ENCODE measurements at regions not wholly inside any gene's neighbourhood (a gene's known extent, or its start where the extent isn't known, plus 50 kb on each side); places are given as distances from the start of the nearest gene placed in this dataset.

DNA sequence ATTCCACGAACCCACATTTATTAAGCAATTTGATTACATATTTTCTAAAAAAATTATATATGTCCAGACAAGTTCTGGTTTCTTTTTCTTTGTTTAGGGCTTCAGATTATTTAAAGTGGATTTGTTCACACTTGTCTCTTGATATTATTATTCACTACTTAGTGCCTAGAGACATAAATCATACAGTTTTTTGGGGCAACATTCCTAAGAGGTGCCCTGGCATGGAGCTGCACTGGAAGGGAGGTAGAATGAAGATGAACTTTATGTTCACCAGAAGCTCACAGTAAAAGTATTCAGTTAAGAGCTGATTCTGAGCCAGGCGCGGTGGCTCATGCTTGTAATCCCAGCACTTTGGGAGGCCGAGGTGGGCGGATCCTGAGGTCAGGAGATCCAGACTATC, 762.7 kb upstream of the TMEFF2 start:
- Histone ChIP-seq H3K27ac (no peak overlapping the region), H3K4me3 (no peak overlapping the region), H3K4me1 (no peaks in the 10 kb centered on the region), H3K36me3 (no peaks in the 10 kb centered on the region), H3K9me3 (peaks cover 0 to 6% (median 0%) of the 10 kb centered on the region in 3 donors), H3K27me3 (no peaks in the 10 kb centered on the region)
- intact Hi-C loops (cut with DNase I; ENCODE audit: low total_unique reads) = no loop called here
- DNase-seq = no peak
- TF ChIP-seq, protein P1, sequence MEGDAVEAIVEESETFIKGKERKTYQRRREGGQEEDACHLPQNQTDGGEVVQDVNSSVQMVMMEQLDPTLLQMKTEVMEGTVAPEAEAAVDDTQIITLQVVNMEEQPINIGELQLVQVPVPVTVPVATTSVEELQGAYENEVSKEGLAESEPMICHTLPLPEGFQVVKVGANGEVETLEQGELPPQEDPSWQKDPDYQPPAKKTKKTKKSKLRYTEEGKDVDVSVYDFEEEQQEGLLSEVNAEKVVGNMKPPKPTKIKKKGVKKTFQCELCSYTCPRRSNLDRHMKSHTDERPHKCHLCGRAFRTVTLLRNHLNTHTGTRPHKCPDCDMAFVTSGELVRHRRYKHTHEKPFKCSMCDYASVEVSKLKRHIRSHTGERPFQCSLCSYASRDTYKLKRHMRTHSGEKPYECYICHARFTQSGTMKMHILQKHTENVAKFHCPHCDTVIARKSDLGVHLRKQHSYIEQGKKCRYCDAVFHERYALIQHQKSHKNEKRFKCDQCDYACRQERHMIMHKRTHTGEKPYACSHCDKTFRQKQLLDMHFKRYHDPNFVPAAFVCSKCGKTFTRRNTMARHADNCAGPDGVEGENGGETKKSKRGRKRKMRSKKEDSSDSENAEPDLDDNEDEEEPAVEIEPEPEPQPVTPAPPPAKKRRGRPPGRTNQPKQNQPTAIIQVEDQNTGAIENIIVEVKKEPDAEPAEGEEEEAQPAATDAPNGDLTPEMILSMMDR (IDR thresholded peaks at IDR 0.05) = no peak

- no peaks in the 10 kb centered on the region for H3K4me1 ChIP-seq
- intact Hi-C loops (cut with DNase I; ENCODE audit: low total_unique reads) = no loop called here
- H3K9me3 ChIP-seq = no peaks in the 10 kb centered on the region
- no peak for DNase-seq
- H3K36me3 ChIP-seq = no peaks in the 10 kb centered on the region
- TF ChIP-seq, protein P1 (IDR thresholded peaks at IDR 0.05) = no peak
- no peak overlapping the region for H3K4me3 ChIP-seq
- no peaks in the 10 kb centered on the region for H3K27me3 ChIP-seq
- no peak overlapping the region for H3K27ac ChIP-seq
Measured at GRCh38 chr2:192953116-192953515, 758.4 kb upstream of the TMEFF2 start.

DNA sequence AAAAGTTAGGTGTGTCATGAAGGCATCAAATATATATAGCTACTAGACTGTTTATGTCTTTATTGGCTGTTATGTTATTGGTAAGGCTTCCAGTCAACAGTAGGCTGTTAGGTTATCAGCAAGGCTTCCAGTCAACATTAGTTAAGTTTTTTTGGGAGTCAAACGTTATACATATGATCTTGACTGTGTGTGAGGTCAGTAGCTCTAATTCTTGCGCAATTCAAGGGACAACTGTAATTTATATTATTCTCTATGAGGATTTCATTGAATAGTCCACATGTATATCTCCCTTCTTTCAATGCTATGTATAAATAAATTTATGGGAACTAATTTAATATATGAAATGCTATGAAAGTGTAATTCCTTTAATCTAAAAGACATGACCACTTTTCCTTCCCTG, 757.5 kb upstream of the TMEFF2 start:
- intact Hi-C loops (cut with DNase I; ENCODE audit: low total_unique reads) = no loop called here
- H3K27ac ChIP-seq = no peak overlapping the region
- TF ChIP-seq, protein P1 (IDR thresholded peaks at IDR 0.05) = no peak
- H3K4me1 ChIP-seq = no peaks in the 10 kb centered on the region
- no peak for DNase-seq
- H3K27me3 ChIP-seq = no peaks in the 10 kb centered on the region
- H3K36me3 ChIP-seq = no peaks in the 10 kb centered on the region
- no peaks in the 10 kb centered on the region for H3K9me3 ChIP-seq
- no peak overlapping the region for H3K4me3 ChIP-seq

DNA sequence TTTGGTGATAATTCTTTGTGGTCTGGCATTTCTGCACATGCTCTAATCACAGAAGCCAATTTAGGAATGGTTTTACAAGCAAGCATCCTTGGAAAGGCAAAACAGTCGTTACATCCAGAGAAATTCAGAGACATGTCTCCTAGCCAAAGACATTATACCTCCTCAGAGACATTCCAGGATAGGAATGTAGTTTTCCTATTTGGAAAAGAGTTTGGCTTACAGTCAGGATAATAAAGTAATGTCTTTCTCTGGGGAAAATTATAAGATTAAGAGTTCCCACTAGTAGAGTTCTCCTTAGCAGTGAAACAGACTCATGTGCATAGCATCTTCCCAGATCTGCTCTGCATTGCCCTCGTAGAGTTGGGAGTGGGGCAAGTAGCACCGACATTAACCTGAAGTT, 753.6 kb upstream of the TMEFF2 start:
- Histone ChIP-seq H3K4me3 (no peak overlapping the region), H3K27me3 (no peaks in the 10 kb centered on the region), H3K36me3 (no peaks in the 10 kb centered on the region), H3K4me1 (no peaks in the 10 kb centered on the region), H3K9me3 (peaks cover 0 to 3% (median 0%) of the 10 kb centered on the region in 3 donors), H3K27ac (no peak overlapping the region)
- no peak for DNase-seq
- TF ChIP-seq, protein P1 (IDR thresholded peaks at IDR 0.05) = no peak
- intact Hi-C loops (cut with DNase I; ENCODE audit: low total_unique reads) = no loop called here

DNA sequence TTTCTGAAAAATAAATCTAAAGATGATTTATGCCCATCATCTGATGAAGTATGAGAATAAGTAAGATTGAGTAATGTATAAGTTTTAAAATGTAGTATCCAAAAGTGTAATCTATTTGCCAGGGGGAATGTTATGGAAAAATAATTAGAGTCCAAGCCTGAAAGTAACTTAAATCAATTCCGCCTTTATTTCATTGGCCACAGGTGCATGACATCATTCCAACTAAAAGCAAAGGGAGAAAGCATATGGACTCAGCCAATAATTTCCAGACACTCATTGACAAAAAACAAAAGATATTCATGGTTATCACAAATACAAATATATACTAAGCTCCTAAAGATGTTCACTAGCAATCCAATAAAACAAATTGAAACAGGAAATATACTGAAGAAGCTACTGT, 752.6 kb upstream of the TMEFF2 start:
- DNase-seq = no peak
- no peaks in the 10 kb centered on the region for H3K27me3 ChIP-seq
- no peaks in the 10 kb centered on the region for H3K36me3 ChIP-seq
- no peak overlapping the region for H3K4me3 ChIP-seq
- TF ChIP-seq, protein P1 (IDR thresholded peaks at IDR 0.05) = no peak
- intact Hi-C loops (cut with DNase I; ENCODE audit: low total_unique reads) = no loop called here
- H3K4me1 ChIP-seq = no peaks in the 10 kb centered on the region
- H3K9me3 ChIP-seq = peaks cover 0 to 3% (median 0%) of the 10 kb centered on the region in 3 donors
- H3K27ac ChIP-seq = no peak overlapping the region

- Histone ChIP-seq H3K27ac (no peak overlapping the region), H3K9me3 (peaks cover 0 to 3% (median 0%) of the 10 kb centered on the region in 3 donors), H3K4me1 (no peaks in the 10 kb centered on the region), H3K36me3 (no peaks in the 10 kb centered on the region), H3K27me3 (no peaks in the 10 kb centered on the region), H3K4me3 (no peak overlapping the region)
- intact Hi-C loops (cut with DNase I; ENCODE audit: low total_unique reads) = no loop called here
- DNase-seq = no peak
- TF ChIP-seq, protein P1 (IDR thresholded peaks at IDR 0.05) = no peak
Measured at GRCh38 chr2:192940767-192941166, 746.0 kb upstream of the TMEFF2 start.

Measured in tibial artery (tissue), 4 donors.